Liver (tissue), 8 donors: ENCODE measurements at regions not wholly inside any gene's neighbourhood (a gene's known extent, or its start where the extent isn't known, plus 50 kb on each side); places are given as distances from the start of the nearest gene placed in this dataset.

Experiments used
- DNase-seq: peaks from one replicate; pipeline ENCODE4 v3.0.0-alpha.2; 2017; ENCODE audit warnings: low spot score
- H3K27ac ChIP-seq, 2 donors: one replicate each; pipeline ENCODE4 v1.7.0; 2013; ENCODE audit warnings: inconsistent platforms in 2 of 2, low read length in 2 of 2, control low read depth in 1 of 2, low read depth in 1 of 2, mild to moderate bottlenecking in 1 of 2
- H3K27me3 ChIP-seq, 4 donors: one replicate each; pipeline versions ENCODE4 v1.6.1 to v1.7.0; 2013; ENCODE audit warnings: low read length in 3 of 4, inconsistent platforms in 1 of 4, mild to moderate bottlenecking in 1 of 4, moderate library complexity in 1 of 4; ENCODE audit not compliant: control insufficient read depth in 4 of 4, insufficient read depth in 4 of 4
- H3K36me3 ChIP-seq, 4 donors: one replicate each; pipeline versions ENCODE4 v1.6.1 to v1.7.0; 2013; ENCODE audit warnings: low read length in 3 of 4, mild to moderate bottlenecking in 3 of 4, low read depth in 1 of 4, moderate library complexity in 1 of 4; ENCODE audit not compliant: control insufficient read depth in 4 of 4, insufficient read depth in 3 of 4
- H3K4me1 ChIP-seq, 4 donors: one replicate each; pipeline versions ENCODE4 v1.6.1 to v1.7.0; 2013; ENCODE audit warnings: low read length in 3 of 4, mild to moderate bottlenecking in 3 of 4, moderate library complexity in 1 of 4; ENCODE audit not compliant: control insufficient read depth in 4 of 4, insufficient read depth in 4 of 4
- H3K4me3 ChIP-seq, 3 donors: one replicate each; pipeline versions ENCODE4 v1.6.1 to v1.7.0; 2013; ENCODE audit warnings: low read length in 3 of 3, control low read depth in 1 of 3, low read depth in 1 of 3, mild to moderate bottlenecking in 1 of 3
- H3K9ac ChIP-seq, 2 donors: one replicate each; pipeline ENCODE4 v1.7.0; 2013; ENCODE audit warnings: low read length in 2 of 2, mild to moderate bottlenecking in 2 of 2, moderate library complexity in 2 of 2, control low read depth in 1 of 2, low read depth in 1 of 2
- H3K9me3 ChIP-seq, 4 donors: one replicate each; pipeline versions ENCODE4 v1.6.1 to v1.7.0; 2013; ENCODE audit warnings: low read length in 3 of 4; ENCODE audit not compliant: control insufficient read depth in 4 of 4
- CTCF ChIP-seq: fragments of 150-350 bp; IDR thresholded peaks from 2 replicates; pipeline ENCODE4 v1.5.1; 2017; ENCODE audit warnings: improper control_type of control experiment, low read depth, low read length; ENCODE audit not compliant: missing input control
- EGR1 ChIP-seq, 2 donors: IDR thresholded peaks; 2 replicates each; pipeline ENCODE4 v1.6.1; 2016 to 2018; ENCODE audit warnings: antibody characterized with exemption in 2 of 2, low read depth in 2 of 2
- FOXA1 ChIP-seq: IDR thresholded peaks from 2 replicates; pipeline ENCODE4 v1.6.1; 2016; ENCODE audit warnings: antibody characterized with exemption
- FOXA2 ChIP-seq: IDR thresholded peaks from 2 replicates; pipeline ENCODE4 v1.6.1; 2016; ENCODE audit warnings: antibody characterized with exemption
- GABPA ChIP-seq, 2 donors: IDR thresholded peaks in 1 of 2; conservative IDR thresholded peaks in 1 of 2; 2 replicates each; pipeline ENCODE4 v1.6.1; 2016; ENCODE audit warnings: antibody characterized with exemption in 2 of 2, mild to moderate bottlenecking in 1 of 2, moderate library complexity in 1 of 2
- HNF4A ChIP-seq, 2 donors: conservative IDR thresholded peaks; 2 replicates each; pipeline ENCODE4 v1.6.1; 2016; ENCODE audit warnings: antibody characterized with exemption in 2 of 2, mild to moderate bottlenecking in 2 of 2
- HNF4G ChIP-seq: IDR thresholded peaks from 2 replicates; pipeline ENCODE4 v1.6.1; 2016; ENCODE audit warnings: antibody characterized with exemption
- JUND ChIP-seq, 2 donors: IDR thresholded peaks; 2 replicates each; pipeline ENCODE4 v1.6.1; 2016; ENCODE audit warnings: antibody characterized with exemption in 2 of 2
- NR2F2 ChIP-seq: IDR thresholded peaks from 2 replicates; pipeline ENCODE4 v1.6.1; 2016; ENCODE audit warnings: antibody characterized with exemption
- RAD21 ChIP-seq, 2 donors: IDR thresholded peaks; 2 replicates each; pipeline ENCODE4 v1.6.1; 2016; ENCODE audit warnings: antibody characterized with exemption in 2 of 2, mild to moderate bottlenecking in 2 of 2
- REST ChIP-seq: IDR thresholded peaks from 2 replicates; pipeline ENCODE4 v1.6.1; 2016; ENCODE audit warnings: antibody characterized with exemption, mild to moderate bottlenecking
- RXRA ChIP-seq, 2 donors: IDR thresholded peaks; 2 replicates each; pipeline ENCODE4 v1.6.1; 2017 to 2018; ENCODE audit warnings: antibody characterized with exemption in 2 of 2, mild to moderate bottlenecking in 1 of 2
- SP1 ChIP-seq: IDR thresholded peaks from 2 replicates; pipeline ENCODE4 v1.6.1; 2018; ENCODE audit warnings: antibody characterized with exemption, mild to moderate bottlenecking
- TAF1 ChIP-seq: conservative IDR thresholded peaks from 2 replicates; pipeline ENCODE4 v1.6.1; 2016; ENCODE audit warnings: antibody characterized with exemption, mild to moderate bottlenecking
- YY1 ChIP-seq: IDR thresholded peaks from 2 replicates; pipeline ENCODE4 v1.6.1; 2016; ENCODE audit warnings: antibody characterized with exemption, mild to moderate bottlenecking
- ZBTB33 ChIP-seq: IDR thresholded peaks from 2 replicates; pipeline ENCODE4 v1.6.1; 2016; ENCODE audit warnings: antibody characterized with exemption
- WGBS: extraction: QIAGEN DNeasy Blood & Tissue Kit; methylation state at CpG from one replicate; pipeline ENCODE4 v1.1.7; 2013; 5-methylcytosine and 5-hydroxymethylcytosine counted together
- TF ChIP-seq, protein P1 (sequence below): IDR thresholded peaks from 2 replicates; pipeline ENCODE4 v1.6.1; 2016; ENCODE audit warnings: antibody characterized with exemption
- TF ChIP-seq, protein P2 (sequence below): IDR thresholded peaks from 2 replicates; pipeline ENCODE4 v1.6.1; 2016; ENCODE audit warnings: antibody characterized with exemption
- donor health status: healthy.
- donor health status: healthy.
- donor health status: healthy.
- donor health status: healthy.
- donor health status: healthy.

- peak; percentile 82 for TF ChIP-seq ZBTB33
- TF ChIP-seq GABPA (IDR thresholded peaks at IDR 0.05 in 1 of 2, conservative IDR thresholded peaks at IDR 0.05 in 1 of 2) = no peak
Measured at GRCh38 chrX:109931677-109932076, 71.2 kb upstream of the TMEM164 start (continued).

DNA sequence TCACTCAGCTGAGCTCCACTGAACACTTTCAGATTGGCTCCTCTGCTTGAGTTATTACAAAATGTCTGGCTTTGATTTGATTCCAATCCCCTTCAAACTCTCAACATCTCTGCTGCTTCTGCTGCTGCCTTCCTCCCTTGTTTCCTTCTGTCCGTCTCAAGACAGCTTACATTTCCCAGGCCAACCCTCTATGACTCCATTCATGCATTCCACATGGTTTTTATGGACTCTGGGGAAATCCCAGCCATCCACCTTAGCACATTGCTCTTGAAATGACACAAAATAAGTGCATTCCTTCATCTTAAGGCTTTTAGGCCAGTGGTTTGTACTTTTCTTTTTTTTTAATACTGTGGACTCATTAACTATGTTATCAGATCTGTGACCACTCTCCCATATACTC, 68.5 kb upstream of the TMEM164 start:
- 86% methylated on average over 1 of the region's 1 CpG for WGBS
- no peak for DNase-seq
- Histone ChIP-seq H3K4me1 (peaks cover 0 to 4% (median 0%) of the 10 kb centered on the region in 4 donors), H3K36me3 (no peaks in the 10 kb centered on the region), H3K9ac (no peak overlapping the region), H3K4me3 (no peak overlapping the region), H3K9me3 (peaks cover 0 to 2% (median 0%) of the 10 kb centered on the region in 4 donors), H3K27ac (no peak overlapping the region), H3K27me3 (peaks cover 0 to 15% (median 3%) of the 10 kb centered on the region in 4 donors)
- TF ChIP-seq REST (no peak), HNF4A (conservative IDR thresholded peaks at IDR 0.05) (no peak), FOXA2 (no peak), SP1 (no peak), JUND (IDR thresholded peaks at IDR 0.05) (no peak), RXRA (IDR thresholded peaks at IDR 0.05) (no peak), FOXA1 (no peak), ZBTB33 (no peak), YY1 (no peak), NR2F2 (no peak), HNF4G (no peak), GABPA (IDR thresholded peaks at IDR 0.05 in 1 of 2, conservative IDR thresholded peaks at IDR 0.05 in 1 of 2) (no peak), CTCF (no peak), TAF1 (no peak), RAD21 (IDR thresholded peaks at IDR 0.05) (no peak), EGR1 (IDR thresholded peaks at IDR 0.05; ENCODE audit: low read depth in 2 of 2) (no peak)
- TF ChIP-seq, protein P1, sequence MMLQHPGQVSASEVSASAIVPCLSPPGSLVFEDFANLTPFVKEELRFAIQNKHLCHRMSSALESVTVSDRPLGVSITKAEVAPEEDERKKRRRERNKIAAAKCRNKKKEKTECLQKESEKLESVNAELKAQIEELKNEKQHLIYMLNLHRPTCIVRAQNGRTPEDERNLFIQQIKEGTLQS = no peak
- TF ChIP-seq, protein P2, sequence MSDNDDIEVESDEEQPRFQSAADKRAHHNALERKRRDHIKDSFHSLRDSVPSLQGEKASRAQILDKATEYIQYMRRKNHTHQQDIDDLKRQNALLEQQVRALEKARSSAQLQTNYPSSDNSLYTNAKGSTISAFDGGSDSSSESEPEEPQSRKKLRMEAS = no peak
